B cell (primary cell): ENCODE measurements at regions not wholly inside any gene's neighbourhood (a gene's known extent, or its start where the extent isn't known, plus 50 kb on each side); places are given as distances from the start of the nearest gene placed in this dataset.

ENCODE experiments used
- CTCF ChIP-seq: fragments of 200-600 bp; IDR thresholded peaks from one replicate; pipeline ENCODE4 v1.8.0; 2022; ENCODE audit warnings: antibody characterized with exemption, mild to moderate bottlenecking
- EZH2 ChIP-seq: IDR thresholded peaks from 2 replicates; pipeline ENCODE4 v1.6.1; 2012; ENCODE audit warnings: borderline replicate concordance, low read depth, mild to moderate bottlenecking, moderate library complexity, low read length; ENCODE audit not compliant: insufficient read depth, poor library complexity, severe bottlenecking

DNA sequence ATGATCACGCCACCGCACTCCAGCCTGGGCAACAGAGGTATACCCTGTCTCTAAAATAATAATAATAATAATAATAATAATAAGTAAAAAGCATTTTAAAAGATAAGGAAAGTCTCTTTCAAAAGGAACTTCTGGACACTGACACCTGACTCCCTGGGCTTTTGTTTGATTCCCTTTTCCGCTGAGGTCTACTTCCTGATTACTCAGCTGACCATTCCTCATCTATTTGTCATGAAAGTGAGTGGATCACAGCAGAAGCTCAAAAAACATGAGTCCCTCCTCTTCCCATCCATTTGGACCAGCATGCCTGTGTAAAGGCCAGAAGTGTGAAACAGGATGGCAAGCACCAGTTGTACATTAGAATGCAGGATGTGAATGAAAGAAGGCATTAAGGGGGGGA, 61.1 kb upstream of the FBXO28 start:
- TF ChIP-seq EZH2 (no peak), CTCF (no peak)
